Kasumi-1 (cell line): ENCODE measurements at regions not wholly inside any gene's neighbourhood (a gene's known extent, or its start where the extent isn't known, plus 50 kb on each side); places are given as distances from the start of the nearest gene placed in this dataset.

Experiments used
- DNase-seq, 2 experiments: peaks; one replicate each; lab custom pipeline; 2025; lab: John Stamatoyannopoulos, UW

- no peak for DNase-seq
These were observed 285.0 kb upstream of the ATP2B1 start for GRCh38 chr12:89993632-89994031.

DNA sequence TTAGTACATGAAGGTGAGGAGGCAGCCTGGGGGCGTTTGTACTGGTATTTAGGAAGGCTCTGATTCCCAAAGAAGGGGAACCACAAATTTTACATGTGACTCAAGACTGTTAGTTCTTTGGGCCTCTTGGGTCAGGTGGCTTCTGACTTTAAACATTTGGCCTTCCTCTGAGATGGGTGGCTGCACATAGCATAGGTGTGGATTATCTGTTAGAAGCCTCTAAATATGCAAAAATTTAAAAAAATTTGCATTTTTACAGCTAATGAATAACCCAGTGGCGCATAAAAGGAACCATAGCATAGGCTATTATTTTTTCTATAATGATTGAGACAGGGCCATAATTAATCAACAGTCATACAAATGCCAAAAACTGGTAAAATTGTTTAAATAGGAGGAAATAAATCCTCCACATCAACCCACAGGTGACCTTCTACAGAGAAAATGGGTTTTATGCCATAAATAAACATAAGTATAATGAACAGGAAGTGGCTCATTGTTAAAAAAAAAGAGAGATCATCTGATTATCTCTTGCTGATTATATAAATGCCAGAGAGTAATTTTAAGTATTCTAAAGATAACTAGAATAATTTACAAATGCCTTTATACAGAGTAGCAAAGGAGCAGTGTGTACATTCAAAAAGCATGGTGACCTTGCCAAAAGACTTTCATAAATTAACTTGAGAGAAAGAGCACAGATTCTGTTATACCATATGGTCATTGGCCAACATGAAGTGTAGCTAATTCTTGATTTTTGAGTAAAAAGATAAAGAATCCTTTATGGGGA, 284.2 kb upstream of the ATP2B1 start:
- no peak for DNase-seq

DNA sequence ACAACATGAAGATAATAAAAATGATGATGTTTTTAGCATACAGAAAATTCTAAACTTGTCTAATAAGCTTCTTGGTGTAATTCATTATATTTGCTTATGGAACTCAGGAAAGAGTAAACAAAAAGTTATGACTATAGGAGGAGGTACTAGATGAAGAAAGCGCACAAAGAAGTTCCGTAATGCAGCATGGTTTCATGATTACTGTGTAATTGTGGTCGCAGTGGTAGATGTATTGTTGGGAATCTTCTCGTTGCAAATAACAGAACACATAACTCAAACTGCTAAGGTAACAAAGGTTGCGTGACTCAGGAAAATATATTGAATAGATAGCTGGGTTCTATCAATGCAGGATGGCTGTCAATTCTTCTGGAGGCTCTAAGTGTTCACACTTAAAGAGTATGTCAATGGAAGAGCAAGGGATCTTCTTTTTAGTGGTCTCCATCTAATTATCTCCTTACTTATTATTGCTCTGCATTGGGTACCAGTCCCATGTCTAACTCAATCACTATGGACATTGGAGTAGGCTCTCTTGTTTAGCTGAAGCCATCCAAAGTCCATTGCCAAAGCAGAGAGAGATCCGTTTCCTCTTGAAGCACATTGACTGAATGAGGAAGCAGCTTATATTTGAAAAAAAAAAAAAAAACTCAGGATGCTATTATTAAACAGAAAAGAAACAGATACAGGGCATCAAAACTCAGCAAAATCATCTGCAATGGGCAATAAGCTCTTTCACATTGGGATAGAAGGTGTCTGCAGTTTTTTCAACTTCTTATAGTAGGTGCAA, 283.4 kb upstream of the ATP2B1 start:
- DNase-seq: no peak

GRCh38 chr12:89988188-89988915, 279.7 kb upstream of the ATP2B1 start:
- DNase-seq: no peak

GRCh38 chr12:89985935-89986334, 277.3 kb upstream of the ATP2B1 start:
- no peak for DNase-seq

- DNase-seq: no peak
These were observed 276.2 kb upstream of the ATP2B1 start for GRCh38 chr12:89984846-89985245.

DNA sequence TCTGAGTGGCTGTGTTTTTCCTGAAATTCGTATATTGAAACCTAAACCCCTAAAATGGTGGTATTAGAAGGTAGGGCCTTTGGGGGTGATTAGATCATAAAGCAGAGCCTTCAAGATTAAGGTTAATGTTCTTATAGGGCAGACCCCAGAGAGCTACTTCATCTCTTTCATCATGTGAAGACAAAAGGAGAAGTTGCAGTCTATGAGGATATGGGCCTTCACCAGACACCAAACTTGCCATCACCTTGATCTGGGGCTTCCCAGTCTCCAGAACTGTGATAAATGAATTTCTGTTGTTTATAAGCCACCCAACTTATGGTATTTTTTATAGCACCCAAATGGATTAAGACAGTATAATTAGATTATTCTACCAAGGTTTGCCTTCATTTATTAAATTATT, 275.0 kb upstream of the ATP2B1 start:
- peak in 1 of 2 experiments; percentile 8 for DNase-seq

- peak; percentile 35 to 50 for DNase-seq
These were observed 271.6 kb upstream of the ATP2B1 start for GRCh38 chr12:89980236-89980635.

- DNase-seq: no peak
These were observed 268.9 kb upstream of the ATP2B1 start for GRCh38 chr12:89977405-89978085.

DNA sequence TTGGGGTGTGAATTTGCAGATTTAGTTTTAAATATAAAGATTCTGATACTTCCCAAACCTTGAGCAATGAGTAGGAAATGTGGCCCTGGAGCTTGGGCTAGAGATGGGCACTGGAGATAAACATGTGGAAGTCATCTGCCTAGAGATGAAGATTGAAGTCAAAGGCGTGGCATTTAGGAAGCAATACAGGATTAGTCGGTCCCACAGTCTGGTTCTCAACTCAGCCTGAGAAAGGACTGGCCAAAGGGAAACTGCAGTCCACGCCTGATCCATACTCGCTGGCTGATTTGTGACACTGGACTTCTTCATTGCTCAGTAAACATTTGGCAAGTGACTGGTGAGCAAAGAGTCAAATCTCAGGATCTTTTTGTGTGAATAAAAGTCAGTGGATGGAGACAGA, 268.2 kb upstream of the ATP2B1 start:
- DNase-seq: no peak

DNA sequence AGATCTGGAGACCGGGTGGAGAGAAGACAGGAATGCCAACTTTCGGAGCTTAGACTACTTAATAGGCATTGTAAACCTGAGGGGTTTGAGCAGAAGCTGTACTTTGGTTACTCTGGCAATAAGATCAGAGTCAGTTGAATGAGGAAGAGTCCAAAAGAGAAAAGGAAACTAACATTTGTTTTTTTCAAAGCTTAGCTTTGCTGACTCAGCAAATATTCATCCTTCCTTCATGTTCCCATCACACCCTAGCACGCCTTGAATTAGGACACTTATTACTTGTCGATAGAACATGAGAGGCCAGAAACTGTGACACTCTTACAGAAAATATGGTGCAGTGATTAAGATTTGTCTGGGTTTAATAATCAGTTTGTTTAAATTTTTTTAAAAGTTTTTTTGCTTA, 266.9 kb upstream of the ATP2B1 start:
- no peak for DNase-seq

- no peak for DNase-seq
These were observed 263.2 kb upstream of the ATP2B1 start for GRCh38 chr12:89971880-89972279.

DNA sequence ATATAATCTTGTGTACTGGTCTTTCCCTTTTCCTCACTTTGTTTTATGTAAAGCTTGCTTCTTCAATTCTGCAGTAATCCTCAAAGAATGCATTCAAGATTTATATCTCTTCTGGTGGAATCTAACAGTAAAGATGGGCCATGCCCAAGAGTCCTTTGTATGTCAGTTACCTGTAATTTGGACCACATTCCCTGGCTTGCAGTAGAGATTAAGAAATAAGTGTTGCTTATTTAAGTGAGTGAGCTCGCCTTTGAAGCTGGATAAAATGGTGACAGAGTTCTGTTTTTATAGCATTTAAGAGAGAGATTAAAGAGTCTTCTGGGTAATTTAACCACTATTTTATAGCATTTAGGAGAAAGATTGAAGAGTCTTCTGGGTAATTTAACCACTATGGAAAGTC, 262.1 kb upstream of the ATP2B1 start:
- DNase-seq: no peak

DNA sequence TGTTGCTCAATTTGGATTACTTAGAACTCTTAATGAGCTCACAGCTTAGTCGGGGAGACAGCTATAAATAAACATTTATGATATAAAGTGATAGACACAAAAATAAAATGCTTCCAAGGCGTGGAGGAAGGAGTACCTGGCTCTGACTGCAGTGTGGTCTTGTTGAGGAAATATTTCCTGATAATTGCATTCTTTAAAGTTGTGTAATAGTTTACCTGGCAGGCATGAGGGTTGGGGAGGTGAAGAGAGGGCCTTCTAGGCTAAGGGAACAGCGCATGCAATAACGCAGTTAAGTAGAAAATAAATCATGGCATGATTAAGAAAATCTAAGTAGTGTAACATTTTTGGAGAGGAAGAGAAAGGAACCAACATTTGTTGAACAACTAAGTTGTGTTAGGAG, 260.5 kb upstream of the ATP2B1 start:
- DNase-seq: no peak

DNA sequence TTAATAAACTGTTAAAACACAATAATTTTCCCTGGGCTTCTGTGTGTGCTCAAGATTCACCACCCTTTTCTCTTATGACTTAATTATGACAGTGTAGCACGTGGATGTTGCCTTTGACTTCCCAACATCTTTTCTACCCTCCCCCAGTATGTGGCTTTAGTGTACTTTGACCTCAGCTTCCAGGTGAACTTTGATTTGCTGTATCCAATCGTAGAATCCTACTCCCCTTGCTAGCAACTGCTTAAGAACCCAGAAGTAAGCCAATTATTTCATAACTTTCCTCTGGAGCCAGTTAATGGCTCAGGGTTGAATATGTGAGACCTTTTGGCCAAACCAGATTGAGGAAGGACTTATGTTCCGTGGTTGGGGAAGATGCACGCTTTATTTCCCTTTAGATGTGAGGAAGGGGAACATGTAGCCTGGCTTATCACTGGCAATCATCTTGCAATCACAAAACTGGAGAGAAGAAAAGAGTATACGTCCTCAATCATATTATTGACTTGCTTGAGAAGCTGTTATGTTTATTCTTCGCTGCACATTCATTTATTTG, 259.6 kb upstream of the ATP2B1 start:
- peak; percentile 20 to 34 for DNase-seq

- no peak for DNase-seq
These were observed 258.0 kb upstream of the ATP2B1 start for GRCh38 chr12:89966495-89967240.

DNA sequence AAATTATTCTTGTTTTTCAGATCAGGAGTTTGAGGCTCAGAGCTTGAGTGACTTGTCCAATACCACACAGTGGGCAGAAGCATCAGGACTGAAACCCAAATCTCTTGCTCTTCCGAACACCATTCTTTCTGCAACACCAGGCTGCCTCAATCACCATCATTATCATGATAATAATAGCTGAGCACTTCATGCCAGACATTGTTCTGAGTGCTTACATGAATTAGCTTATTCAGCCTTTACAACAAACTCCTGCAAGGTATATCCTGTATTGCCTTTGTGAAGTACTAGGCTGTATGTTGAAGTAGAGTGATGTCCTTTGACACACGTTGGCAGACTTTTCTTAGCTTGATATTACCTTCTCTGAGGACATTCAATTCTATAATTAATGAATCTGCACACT, 257.4 kb upstream of the ATP2B1 start:
- no peak for DNase-seq

GRCh38 chr12:89962648-89963047, 254.0 kb upstream of the ATP2B1 start:
- DNase-seq: peak in 1 of 2 experiments; percentile 23

GRCh38 chr12:89960607-89961394, 252.2 kb upstream of the ATP2B1 start:
- no peak for DNase-seq

DNA sequence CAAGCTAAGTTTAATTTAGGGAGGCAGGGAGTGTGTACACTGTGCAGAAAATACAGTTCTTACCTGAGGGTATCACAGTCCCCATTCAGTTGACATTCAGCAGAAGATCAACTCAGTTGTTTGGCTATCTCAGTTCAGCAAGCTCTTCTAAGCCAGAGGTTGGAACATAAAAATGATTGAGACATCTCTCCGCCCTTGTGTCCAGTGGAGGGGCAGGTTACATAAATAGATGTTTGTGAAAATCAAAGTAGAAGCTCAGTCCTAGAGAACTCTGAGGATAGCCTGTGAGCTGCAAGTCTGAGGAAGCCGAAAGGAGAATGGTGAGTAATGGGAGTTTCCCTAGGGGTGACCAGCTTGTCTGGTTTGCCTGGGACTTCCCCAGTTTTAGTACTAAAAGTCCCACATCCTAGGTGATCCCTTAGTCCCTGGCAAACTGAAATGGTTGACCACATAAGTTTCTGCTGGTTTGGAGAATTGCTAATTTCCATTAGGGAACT, 251.4 kb upstream of the ATP2B1 start:
- no peak for DNase-seq
